ENCODE measurements at regions not wholly inside any gene's neighbourhood (a gene's known extent, or its start where the extent isn't known, plus 50 kb on each side); places are given as distances from the start of the nearest gene placed in this dataset.
"Not testable (repeated sequence)": the region's sequence is repeated elsewhere in the genome, so short reads cannot be mapped to it uniquely, and the experiment has no call there.

DNA sequence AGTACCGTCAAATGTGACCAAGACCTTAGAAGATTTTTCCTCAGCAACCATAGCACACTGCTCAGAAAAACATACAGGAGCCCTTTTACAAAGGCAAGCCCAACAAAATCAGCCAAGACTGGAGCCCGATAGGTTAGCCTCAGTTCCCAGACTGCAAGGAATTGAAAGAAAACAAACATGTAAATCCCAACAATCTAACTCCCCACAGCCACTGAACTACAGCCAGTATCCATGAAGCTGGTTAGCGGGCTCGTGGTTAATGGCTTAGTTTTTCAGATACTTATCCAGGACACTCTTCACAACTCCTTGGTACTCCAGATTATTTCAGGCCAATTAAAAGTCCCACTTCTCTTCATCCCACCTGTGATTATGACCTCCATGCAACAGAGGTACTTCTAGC, 201.6 kb downstream of the IPMK start:
- no peak for DNase-seq

DNA sequence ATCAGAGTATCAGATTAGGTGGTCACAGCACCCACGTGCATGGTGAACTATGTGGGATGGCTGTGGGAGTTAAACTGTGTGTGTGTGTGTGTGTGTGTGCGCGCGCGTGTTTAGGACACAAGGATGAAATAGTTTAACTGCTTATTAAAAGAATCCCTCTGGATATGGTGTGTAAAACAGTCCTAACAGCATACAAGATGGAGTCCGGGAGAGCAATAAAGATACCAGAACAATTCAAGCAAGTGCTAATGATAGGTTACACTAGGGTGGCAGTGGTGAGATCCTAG, 202.2 kb downstream of the IPMK start:
- no peak for DNase-seq

DNA sequence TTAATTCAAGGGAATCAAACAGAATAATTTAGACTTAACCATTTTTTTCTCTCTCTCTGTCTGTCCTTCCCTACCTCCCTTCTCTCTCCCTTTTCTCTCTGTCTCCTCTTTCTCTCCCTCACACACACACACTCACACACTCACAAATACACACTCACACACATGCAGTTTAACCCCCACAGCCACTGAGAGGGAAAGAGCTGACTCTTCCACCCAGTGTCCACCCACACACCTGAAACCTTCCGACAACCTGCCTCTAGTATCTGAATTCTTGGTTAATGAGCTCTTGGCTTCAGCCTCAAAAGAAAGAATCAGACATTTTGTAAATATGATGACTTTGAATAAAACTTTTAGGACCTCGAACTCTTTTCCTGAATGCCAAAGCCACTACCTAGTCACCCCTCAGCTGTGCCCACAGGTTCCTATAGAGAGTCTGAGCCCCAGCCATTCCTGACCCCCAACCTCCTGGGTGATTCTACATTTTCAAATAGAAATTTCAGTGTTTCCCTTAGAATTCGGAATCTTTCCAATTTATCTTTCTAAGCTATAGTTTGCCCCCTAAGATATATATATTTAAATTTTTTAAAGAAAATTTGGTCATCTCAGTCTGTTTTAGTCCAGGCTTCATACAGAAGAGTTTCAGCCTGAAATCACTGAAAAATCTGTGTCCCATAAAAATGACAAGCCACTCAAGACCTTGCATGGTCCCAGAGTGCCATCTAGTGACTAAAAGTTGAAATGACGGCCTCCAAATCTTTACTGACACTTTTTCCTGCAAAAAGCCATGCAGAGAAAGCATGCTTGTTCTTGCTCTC, 202.8 kb downstream of the IPMK start:
- DNase-seq: peak; percentile 89

DNA sequence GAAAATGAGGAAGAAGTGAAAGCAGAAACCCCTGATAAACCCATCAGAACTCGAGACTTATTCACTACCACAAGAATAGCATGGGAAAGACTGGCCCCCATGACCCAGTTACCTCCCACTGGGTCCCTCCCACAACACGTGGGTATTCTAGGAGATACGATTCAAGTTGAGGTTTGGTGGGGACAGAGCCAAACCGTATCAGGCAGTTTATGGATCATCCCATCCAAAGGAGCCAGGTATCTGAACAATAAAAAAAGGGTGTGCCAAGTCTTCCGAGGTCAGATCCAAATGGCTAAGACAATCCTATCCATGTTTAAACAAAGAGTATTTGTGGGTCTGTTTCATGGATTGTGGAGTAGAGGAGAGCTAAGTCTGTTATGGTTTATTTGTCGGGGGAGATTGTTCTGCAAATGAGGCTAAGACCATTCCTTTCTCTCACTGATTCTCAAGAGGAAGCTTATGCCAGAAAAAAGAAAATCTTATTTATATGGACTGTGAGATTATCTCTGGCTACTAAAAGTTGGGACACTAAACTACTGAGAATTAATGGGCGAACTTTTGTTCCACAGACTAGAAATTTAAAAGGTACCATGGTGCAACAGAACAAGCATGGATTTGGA, 203.7 kb downstream of the IPMK start:
- DNase-seq: no peak

DNA sequence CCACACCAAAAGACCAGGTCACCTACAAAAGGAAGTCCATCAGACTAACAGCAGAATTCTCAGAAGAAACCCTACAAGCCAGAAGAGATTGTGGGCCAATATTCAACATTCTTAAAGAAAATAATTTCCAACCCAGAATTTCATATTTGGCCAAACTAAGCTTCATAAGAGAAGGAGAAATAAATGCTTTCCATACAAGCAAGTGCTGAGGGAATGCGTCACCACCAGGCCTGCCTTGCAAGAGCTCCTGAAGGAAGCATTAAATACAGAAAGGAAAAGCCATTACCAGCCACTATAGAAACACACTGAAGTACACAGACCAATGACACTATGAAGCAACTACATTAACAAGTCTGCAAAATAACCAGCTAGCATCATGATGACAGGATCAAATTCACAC, 209.0 kb downstream of the IPMK start:
- DNase-seq: not testable (repeated sequence)

DNA sequence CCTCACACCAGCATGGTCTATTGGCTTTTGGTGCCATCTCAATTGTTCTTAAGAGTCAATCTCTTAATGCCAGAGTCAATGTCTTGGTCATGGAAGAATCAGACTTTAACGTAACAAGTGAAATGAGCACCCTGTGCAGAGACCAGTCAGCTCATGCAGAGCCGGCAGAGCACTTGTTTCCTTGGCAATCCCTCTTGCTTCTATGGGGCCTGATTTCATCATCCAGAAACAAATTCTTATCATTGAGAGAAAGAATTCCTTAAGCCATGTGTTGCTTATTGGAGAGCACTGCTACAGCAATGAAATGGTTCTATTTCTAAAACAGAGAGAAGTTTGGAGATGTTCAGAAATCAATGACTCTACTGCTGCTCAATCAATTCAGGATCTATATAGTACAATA, 212.8 kb downstream of the IPMK start:
- DNase-seq: no peak

DNA sequence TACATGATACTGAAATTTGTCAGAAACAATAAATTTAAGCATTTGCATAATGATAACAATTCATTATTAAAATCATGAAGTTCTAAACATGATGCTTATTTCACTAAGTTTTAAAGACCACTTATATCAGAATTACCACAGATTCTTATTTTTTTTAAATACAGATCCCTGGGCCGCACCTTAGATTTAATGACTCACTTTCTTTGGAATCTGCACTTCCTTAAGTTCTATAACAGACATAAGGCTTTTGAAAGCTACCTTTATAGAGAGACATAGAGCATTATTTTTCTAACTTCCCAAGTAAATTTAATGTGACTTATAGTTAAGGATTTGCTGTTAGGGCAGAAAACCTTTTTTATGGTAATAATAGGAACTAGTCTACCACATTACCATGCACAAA, 214.9 kb downstream of the IPMK start:
- no peak for DNase-seq

DNA sequence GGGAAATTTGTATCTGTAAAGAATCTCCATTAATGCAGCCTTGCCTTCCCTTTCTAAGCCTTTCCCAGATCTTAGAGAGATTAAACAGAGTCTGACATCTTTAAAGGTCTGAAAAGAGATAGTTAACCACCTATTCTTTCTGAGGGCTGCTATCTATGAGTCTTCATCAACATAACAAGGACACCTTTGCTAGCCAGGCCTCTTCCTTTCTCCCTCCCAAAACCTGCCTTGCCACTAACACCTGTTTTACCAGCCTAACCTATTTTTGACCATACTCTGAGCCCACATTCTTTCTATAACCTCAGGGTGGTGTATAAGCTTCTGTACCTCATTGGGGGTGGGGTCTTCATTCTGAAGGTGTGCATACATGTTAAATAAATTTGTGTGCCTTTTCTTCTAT, 217.1 kb downstream of the IPMK start:
- no peak for DNase-seq

DNA sequence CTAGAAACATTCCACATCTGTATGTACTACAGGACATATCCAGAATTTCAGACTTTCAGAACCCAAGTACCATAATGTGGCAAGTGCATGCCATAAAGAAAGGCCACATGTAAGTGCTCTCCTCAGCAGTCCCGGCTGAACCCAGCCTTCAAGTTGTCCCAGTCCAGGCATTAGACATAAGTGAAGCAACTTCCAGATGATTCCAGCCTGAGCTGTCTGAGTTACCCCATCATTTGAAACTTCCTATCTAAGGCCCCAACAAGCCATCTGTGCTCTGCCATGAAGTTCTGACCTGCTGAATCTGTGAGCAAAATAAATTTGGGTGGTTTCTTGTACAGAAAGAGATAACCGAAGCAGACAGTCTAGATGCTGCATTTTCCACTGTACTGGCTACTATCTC, 218.8 kb downstream of the IPMK start:
- DNase-seq: no peak

DNA sequence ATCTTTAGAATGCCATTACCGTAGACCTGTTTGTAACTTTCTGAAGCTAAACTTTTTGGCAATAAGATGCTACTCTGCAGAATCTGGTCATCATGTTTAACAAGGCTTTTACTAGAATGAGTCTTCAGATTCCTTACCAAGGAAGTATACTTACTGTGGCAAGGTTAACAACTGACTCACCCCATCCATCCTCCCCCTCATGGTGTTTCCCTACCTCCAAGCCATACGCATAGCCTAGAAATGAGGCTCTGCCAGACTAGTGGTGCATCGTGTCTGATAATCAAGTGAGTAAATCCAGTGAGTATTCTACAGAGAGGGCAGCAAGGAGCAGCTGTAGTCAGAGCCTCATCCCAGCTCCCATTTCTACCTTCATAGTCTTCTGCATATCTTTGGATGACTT, 223.6 kb downstream of the IPMK start:
- DNase-seq: no peak

DNA sequence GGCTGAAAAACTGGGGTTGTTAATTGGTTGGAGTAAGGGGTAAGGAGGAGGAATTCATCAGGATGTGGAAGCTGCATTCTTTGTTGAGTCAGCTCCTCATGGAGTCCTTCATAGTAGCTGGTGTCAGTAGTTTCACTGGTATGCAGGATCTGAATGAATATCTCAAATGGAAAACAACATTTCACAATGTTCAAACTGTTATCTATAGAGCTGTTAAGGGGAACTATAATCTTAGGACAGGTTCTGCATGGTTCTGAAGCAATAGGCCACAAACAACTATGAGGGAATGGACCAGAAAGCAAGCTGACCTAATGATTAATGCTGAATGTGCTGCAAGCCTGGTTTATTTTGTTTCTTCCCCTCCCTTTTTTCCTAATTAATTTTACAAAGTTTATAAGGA, 225.8 kb downstream of the IPMK start:
- no peak for DNase-seq

DNA sequence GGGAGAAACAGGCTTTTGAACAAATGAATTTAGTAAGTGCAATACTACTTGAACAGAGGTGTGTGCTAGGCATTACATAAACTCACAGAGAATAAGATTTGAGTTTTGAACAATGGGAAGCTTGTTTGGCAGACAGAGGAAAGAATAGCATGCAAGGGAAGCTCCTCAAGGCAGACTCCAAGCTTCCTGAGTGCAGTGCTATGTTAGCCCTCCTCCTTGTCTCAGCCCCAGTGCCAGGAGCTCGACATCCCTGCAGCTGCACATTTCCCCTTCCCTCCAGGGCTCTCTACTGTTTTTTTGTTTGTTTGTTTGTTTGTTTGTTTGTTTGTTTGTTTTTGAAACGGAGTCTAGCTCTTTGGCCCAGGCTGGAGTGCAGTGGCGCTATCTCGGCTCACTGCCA, 237.5 kb downstream of the IPMK start:
- no peak for DNase-seq

DNA sequence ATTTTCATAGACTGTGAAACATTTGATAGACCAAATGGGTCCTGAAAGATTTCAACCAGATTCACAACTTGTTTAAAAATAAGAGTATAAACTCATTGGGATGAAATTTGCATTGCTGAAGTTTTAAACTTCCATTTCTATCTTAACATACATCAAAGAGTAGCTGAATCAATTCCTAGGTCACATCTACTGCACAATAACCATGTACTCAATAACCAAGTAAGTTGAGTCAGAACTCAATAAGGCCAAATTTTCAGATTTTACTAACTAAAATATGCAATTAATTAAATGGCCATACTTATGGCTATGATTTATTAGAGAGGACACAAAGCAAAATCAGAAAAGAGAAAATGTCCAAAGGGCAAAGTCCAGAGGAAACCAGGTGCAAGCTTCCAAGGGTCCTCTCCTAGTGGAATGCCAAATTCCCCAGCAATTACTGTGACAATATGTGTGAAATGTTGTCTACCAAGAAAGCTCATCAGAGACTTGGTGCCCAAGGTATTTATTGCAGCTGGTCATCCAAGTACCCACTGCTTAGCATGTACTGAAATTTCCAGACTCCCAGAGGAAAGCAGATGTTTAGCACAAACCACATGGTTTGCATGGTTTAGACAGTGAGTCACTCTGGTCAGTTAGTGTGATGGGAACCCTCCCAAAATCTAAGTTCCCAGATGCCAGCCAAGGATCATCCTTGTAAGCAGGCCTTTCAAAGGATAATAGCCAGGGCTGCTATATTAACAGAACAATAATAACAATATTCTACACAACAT, 238.9 kb downstream of the IPMK start:
- DNase-seq: no peak

DNA sequence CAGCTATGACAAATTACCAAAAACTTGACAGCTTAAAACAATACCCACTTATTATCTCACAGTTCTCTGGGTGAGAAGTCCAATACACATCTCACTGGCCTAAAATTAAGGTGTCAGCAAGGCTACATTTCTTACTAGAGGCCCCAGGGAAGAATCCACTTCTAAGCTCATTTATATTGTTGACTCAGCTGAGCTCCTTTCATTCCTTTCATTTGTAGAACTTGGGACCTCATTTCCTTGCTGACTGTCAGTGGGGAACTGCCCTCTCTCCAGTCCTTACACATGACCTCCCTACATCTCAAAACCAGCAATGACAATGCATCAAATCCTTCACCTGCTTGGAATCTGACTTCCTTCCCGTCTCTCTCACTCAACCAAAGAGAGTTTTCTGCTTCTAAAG, 240.3 kb downstream of the IPMK start:
- DNase-seq: peak; percentile 9

DNA sequence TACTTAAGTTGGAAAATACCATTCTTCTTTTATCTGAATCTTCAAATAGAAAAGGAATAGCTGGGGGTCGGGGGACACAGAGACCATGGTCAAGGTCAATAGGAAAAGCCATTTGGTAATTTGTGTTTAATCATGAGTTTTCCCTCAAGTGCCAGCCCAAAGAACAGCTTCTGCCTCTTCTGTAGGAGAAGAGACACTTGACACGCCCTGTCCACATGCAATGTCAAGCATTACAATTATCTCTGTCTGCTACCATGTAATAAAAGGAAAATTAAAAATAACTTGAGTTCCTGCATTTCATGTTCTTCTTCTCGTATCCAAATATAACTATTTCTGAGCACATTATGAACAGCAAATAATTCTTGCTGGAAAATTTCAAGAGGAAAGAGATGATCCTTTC, 241.7 kb downstream of the IPMK start:
- DNase-seq: no peak

DNA sequence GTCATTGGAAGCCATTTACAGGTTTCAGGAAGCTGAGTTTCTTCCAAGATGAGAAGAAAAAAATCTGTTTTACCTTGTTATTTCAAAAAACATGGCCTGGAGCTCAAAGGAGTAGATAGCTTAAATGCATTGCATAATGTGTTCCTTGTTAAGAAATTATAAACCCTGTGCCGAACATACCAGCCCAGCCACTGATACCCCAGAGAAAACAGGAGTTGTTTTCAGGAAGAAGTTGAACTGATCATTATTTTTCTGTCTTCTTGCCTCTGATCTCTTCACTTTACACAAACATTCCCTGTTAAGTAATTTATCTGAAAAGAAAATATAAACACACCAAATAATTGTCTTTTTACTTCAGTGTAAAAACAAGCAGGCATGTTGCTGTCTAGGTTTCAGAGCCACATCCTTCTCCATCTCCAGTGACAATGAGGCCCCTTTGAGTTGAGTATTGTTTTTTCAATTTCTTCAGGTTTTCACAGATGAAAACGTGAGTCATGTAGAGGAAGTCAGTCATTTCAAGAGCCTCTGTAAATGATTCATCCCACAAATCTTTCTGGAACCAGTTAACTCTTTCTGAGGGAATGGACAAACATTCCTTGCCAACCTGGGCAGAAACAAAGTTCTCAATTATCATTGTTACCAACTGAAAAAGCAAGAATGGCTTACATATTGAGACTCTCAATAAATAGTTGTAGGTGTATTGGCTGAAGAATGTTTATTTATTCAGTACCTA, 244.2 kb downstream of the IPMK start:
- peak; percentile 4 for DNase-seq

DNA sequence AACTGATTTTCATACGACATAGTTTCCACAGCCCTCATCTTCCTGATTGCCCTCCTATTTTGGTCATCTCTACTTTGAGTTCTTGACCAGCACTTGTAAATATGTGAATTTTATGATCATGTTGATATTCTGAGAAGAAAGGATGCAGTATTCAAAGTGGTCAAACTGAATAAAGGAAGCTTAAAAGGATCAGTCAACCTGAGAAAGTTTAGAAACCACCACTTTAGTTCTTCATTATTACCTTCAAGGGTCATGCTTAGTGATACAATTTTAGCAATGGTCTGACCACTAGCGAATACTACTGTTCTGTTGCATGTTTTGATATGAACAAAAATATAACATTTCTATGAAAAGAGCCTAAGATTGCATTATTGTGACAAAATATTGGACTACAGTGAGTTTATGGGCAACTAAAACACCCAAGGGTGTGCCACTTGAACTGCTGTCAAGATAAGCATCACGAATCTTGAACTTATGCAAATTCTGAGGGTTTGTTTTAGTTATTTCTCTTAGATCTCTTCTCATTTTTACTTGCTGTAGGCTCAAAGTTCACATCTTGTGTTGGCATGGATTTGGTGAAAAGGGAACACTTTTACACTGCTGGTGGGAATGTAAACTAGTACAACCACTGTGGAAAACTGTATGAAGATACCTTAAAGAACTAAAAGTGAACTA, 247.7 kb downstream of the IPMK start:
- DNase-seq: no peak

DNA sequence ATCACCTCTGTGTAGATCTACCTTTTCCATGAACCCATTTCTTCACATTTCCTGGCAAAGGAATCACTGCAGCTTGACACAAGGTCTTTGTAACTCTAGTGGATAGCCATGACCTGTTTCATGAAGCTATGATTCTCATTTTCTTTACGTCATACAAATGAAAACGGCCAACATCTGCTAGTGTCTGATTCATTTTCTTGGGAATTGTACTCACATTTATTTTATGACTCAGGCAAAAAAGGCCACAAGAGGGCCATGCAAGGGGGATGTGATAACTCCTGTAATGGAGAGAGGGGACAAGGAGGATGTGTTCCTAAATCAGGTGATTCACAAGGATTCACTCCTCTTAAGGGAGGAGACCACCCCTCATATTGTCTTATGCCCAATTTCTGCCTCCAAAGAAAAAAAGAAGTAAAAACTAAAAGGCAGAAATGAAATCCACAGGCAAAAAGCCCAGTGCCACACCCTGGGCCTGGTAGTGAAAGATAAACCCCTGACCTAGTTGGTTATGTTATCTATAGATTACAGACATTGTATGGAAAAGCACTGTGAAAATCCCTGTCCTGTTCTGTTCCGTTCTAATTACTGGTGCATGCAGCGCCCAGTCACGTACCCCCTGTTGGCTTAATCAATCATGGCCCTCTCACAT, 249.9 kb downstream of the IPMK start:
- no peak for DNase-seq

DNA sequence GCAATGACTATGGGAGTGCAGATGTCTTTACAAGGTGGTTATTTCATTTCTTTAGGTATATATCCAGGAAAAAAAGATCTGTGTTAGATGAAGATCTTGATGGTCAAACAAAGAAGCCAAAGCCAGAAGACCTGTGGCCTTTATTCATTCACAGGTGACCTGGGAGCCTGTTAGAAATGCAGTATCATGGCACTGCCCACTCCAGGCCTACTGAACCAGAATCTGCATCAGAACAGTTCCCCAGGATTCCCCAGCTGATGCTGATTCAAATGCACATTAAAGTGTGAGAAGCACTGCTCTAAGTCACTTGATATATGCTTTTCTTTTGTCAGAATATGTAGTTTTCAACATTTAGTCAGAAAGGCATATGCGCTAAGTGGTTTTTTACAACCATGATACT, 251.1 kb downstream of the IPMK start:
- no peak for DNase-seq

DNA sequence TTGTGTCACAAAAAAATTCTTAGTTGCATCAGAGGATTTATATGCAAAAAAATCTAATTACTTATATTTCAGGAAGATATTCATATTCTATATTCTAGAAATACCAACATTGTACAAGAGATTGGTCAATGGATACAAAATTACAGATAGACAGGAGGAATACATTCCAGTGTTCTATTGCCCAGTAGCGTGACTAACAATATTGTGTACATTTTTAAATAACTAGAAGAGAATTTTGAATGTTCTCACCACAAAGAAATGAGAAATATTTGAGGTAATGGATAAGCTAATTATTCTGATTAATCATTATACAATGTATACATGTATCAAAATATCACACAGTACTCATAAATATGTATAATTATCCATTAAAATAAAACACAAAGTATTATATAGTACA, 253.3 kb downstream of the IPMK start:
- no peak for DNase-seq

DNA sequence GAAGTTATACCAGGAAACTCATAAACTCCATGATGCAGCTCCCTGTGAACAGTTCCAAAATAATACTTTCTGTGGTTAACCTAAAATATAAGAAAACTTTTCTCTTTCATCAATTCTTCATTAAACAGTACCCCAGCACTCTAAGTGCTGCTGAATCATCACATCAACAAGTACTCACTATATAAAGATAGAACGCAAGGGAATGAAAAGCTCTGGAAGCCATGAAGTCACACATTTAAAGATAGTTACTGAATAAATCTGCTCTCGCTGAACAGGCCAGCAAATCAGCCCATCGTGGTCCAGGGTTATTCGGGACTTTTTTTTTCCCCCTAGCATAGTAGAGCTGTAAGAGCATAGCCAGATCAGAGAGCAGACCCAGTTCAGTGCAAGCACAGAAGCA, 254.3 kb downstream of the IPMK start:
- DNase-seq: no peak

DNA sequence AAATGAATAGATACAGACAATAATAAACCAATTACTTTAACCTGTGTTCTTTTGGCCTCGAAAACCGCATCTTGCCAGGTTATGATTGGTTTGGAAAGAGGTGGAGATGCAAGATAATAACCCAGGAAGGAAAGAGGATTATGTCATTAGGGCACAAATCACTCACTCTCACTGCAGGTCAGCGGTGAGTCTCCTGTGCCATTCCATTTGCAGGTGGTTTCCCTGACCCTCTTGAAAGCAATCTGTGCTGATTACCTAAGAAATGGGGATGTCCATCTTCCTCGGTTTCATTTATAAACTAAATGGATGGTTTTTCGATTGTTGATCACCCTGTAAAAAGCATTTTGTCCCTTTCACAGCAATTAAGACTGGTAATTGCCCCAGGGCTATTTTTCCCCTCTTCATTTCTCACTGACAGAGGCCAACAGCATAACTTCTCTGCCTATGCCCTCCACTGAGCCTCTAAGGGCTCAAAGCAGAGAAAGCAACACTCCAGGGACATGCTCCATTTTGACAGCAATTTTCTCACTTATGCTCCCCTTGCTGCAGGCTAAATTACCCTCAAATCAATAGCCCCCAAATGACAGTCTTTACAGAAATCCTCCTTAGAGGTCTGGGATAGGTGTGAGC, 257.5 kb downstream of the IPMK start:
- DNase-seq: peak; percentile 58
